Hepatocyte (in vitro differentiated cells): ENCODE measurements at regions not wholly inside any gene's neighbourhood (a gene's known extent, or its start where the extent isn't known, plus 50 kb on each side); places are given as distances from the start of the nearest gene placed in this dataset.

Experiments used
- DNase-seq: peaks from one replicate; pipeline ENCODE4 v3.0.0-alpha.2; 2016; ENCODE audit warnings: low spot score
- H2AFZ ChIP-seq: fragments of 200-600 bp; sonication (generic); 2 replicates; pipeline ENCODE4 v1.6.0; 2016; ENCODE audit warnings: antibody characterized with exemption, mild to moderate bottlenecking
- H3K27ac ChIP-seq: fragments of 200-600 bp; sonication (generic); 2 replicates; pipeline ENCODE4 v1.5.1; 2016; ENCODE audit warnings: mild to moderate bottlenecking
- H3K27me3 ChIP-seq: fragments of 200-600 bp; sonication (generic); 2 replicates; pipeline ENCODE4 v1.6.1; 2016
- H3K36me3 ChIP-seq: fragments of 200-600 bp; sonication (generic); replicated peaks from 2 replicates; pipeline ENCODE4 v1.5.1; 2016; ENCODE audit warnings: low read depth; ENCODE audit not compliant: insufficient read depth
- H3K4me1 ChIP-seq: fragments of 200-600 bp; sonication (generic); 2 replicates; pipeline ENCODE4 v1.5.1; 2016; ENCODE audit warnings: mild to moderate bottlenecking, moderate library complexity; ENCODE audit not compliant: insufficient read depth
- H3K4me2 ChIP-seq: fragments of 200-600 bp; sonication (generic); 2 replicates; pipeline ENCODE4 v1.6.0; 2016
- H3K4me3 ChIP-seq: fragments of 200-600 bp; sonication (generic); 2 replicates; pipeline ENCODE4 v1.5.1; 2016; ENCODE audit warnings: mild to moderate bottlenecking
- H3K79me2 ChIP-seq: fragments of 200-600 bp; sonication (generic); 2 replicates; pipeline ENCODE4 v1.6.0; 2017; ENCODE audit warnings: mild to moderate bottlenecking
- H3K9me2 ChIP-seq: fragments of 200-600 bp; sonication (generic); replicated peaks from 2 replicates; pipeline ENCODE4 v1.6.0; 2017; ENCODE audit warnings: mild to moderate bottlenecking; ENCODE audit not compliant: insufficient read depth
- H3K9me3 ChIP-seq: fragments of 200-600 bp; sonication (generic); 2 replicates; pipeline ENCODE4 v1.5.1; 2016; ENCODE audit warnings: low read depth, mild to moderate bottlenecking
- H4K20me1 ChIP-seq: fragments of 200-600 bp; sonication (generic); 2 replicates; pipeline ENCODE4 v1.6.0; 2016; ENCODE audit warnings: mild to moderate bottlenecking; ENCODE audit not compliant: insufficient read depth, poor library complexity, severe bottlenecking
- CTCF ChIP-seq: fragments of 200-600 bp; sonication (generic); IDR thresholded peaks from 2 replicates; pipeline ENCODE4 v1.5.1; 2016; ENCODE audit warnings: antibody characterized with exemption, mild to moderate bottlenecking; ENCODE audit not compliant: poor library complexity
- EZH2 ChIP-seq: fragments of 200-600 bp; sonication (generic); IDR thresholded peaks from 2 replicates; pipeline ENCODE4 v1.6.1; 2016; ENCODE audit warnings: antibody characterized with exemption, mild to moderate bottlenecking, borderline replicate concordance
- EZH2phosphoT487 ChIP-seq: fragments of 200-600 bp; sonication (generic); IDR thresholded peaks from one replicate; pipeline ENCODE4 v1.6.1; 2018; ENCODE audit warnings: antibody characterized with exemption, mild to moderate bottlenecking, low read depth, moderate library complexity; ENCODE audit not compliant: unreplicated experiment, severe bottlenecking
- WGBS: methylation state at CpG from one replicate; pipeline ENCODE4 v1.1.6; 2016; ENCODE audit warnings: low lambda C conversion rate; ENCODE audit errors: missing lambda C conversion rate; 5-methylcytosine and 5-hydroxymethylcytosine counted together

- no peak overlapping the region for H3K27ac ChIP-seq
- TF ChIP-seq EZH2 (no peak), EZH2phosphoT487 (no peak), CTCF (no peak)
- H3K9me2 ChIP-seq = no peaks in the 10 kb centered on the region
- H3K36me3 ChIP-seq = no peaks in the 10 kb centered on the region
- no peak overlapping the region for H3K4me2 ChIP-seq
- no peak overlapping the region for H3K4me3 ChIP-seq
- H3K9me3 ChIP-seq = no peaks in the 10 kb centered on the region
- H4K20me1 ChIP-seq = no peaks in the 10 kb centered on the region
- no peaks in the 10 kb centered on the region for H3K27me3 ChIP-seq
- DNase-seq = no peak
- H3K4me1 ChIP-seq = no peaks in the 10 kb centered on the region
- no peak overlapping the region for H2AFZ ChIP-seq
- no peaks in the 10 kb centered on the region for H3K79me2 ChIP-seq
Observed at GRCh38 chr7:123060446-123060845, 64.9 kb upstream of the TAS2R16 start.

- H3K4me2 ChIP-seq = no peak overlapping the region
- no peaks in the 10 kb centered on the region for H3K79me2 ChIP-seq
- H3K27me3 ChIP-seq = no peaks in the 10 kb centered on the region
- H3K4me3 ChIP-seq = no peak overlapping the region
- H3K36me3 ChIP-seq = no peaks in the 10 kb centered on the region
- no peaks in the 10 kb centered on the region for H3K9me2 ChIP-seq
- no peak overlapping the region for H3K27ac ChIP-seq
- no peak for DNase-seq
- TF ChIP-seq EZH2phosphoT487 (no peak), CTCF (no peak), EZH2 (no peak)
- H3K4me1 ChIP-seq = no peaks in the 10 kb centered on the region
- no peak overlapping the region for H2AFZ ChIP-seq
- H3K9me3 ChIP-seq = no peaks in the 10 kb centered on the region
- no peaks in the 10 kb centered on the region for H4K20me1 ChIP-seq
Observed at GRCh38 chr7:123057911-123058310, 62.4 kb upstream of the TAS2R16 start.

- peak; percentile 14 for DNase-seq
- Histone ChIP-seq H3K79me2 (no peaks in the 10 kb centered on the region), H3K4me1 (no peaks in the 10 kb centered on the region), H4K20me1 (no peaks in the 10 kb centered on the region), H3K36me3 (no peaks in the 10 kb centered on the region), H3K9me2 (no peaks in the 10 kb centered on the region), H3K9me3 (no peaks in the 10 kb centered on the region), H2AFZ (no peak overlapping the region), H3K27ac (no peak overlapping the region), H3K27me3 (no peaks in the 10 kb centered on the region), H3K4me2 (no peak overlapping the region), H3K4me3 (no peak overlapping the region)
- WGBS = 78% methylated on average over 5 of the region's 5 CpGs
- peak; percentile 19 for TF ChIP-seq CTCF
- no peak for TF ChIP-seq EZH2
Observed at GRCh38 chr7:123054357-123055133, 59.0 kb upstream of the TAS2R16 start.

GRCh38 chr7:123051916-123052315 is 56.4 kb upstream of the TAS2R16 start:
- Histone ChIP-seq H4K20me1 (no peaks in the 10 kb centered on the region), H3K9me3 (peaks cover 6% of the 10 kb centered on the region), H2AFZ (no peak overlapping the region), H3K79me2 (no peaks in the 10 kb centered on the region), H3K4me1 (no peaks in the 10 kb centered on the region), H3K27ac (no peak overlapping the region), H3K4me2 (no peak overlapping the region), H3K4me3 (no peak overlapping the region), H3K9me2 (no peaks in the 10 kb centered on the region), H3K36me3 (no peaks in the 10 kb centered on the region), H3K27me3 (no peaks in the 10 kb centered on the region)
- WGBS = 78% methylated on average over 1 of the region's 1 CpG
- no peak for TF ChIP-seq EZH2phosphoT487
- no peak for TF ChIP-seq EZH2
- TF ChIP-seq CTCF = no peak
- DNase-seq = no peak
